ENCODE measurements at regions not wholly inside any gene's neighbourhood (a gene's known extent, or its start where the extent isn't known, plus 50 kb on each side); places are given as distances from the start of the nearest gene placed in this dataset.

- TF ChIP-seq, protein P1, sequence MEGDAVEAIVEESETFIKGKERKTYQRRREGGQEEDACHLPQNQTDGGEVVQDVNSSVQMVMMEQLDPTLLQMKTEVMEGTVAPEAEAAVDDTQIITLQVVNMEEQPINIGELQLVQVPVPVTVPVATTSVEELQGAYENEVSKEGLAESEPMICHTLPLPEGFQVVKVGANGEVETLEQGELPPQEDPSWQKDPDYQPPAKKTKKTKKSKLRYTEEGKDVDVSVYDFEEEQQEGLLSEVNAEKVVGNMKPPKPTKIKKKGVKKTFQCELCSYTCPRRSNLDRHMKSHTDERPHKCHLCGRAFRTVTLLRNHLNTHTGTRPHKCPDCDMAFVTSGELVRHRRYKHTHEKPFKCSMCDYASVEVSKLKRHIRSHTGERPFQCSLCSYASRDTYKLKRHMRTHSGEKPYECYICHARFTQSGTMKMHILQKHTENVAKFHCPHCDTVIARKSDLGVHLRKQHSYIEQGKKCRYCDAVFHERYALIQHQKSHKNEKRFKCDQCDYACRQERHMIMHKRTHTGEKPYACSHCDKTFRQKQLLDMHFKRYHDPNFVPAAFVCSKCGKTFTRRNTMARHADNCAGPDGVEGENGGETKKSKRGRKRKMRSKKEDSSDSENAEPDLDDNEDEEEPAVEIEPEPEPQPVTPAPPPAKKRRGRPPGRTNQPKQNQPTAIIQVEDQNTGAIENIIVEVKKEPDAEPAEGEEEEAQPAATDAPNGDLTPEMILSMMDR (IDR thresholded peaks at IDR 0.05; ENCODE audit: low read depth, low read length, missing control alignments): no peak
- H3K4me3 ChIP-seq (ENCODE audit: low read depth, low read length): no peak overlapping the region
- DNase-seq (ENCODE audit: low read depth): no peak
- in situ Hi-C loops (cut with HindIII; ENCODE audit: low sequenced_read_pairs): no loop called here
Observed at GRCh38 chr3:153343988-153344782, 182.2 kb downstream of the RAP2B start.

DNA sequence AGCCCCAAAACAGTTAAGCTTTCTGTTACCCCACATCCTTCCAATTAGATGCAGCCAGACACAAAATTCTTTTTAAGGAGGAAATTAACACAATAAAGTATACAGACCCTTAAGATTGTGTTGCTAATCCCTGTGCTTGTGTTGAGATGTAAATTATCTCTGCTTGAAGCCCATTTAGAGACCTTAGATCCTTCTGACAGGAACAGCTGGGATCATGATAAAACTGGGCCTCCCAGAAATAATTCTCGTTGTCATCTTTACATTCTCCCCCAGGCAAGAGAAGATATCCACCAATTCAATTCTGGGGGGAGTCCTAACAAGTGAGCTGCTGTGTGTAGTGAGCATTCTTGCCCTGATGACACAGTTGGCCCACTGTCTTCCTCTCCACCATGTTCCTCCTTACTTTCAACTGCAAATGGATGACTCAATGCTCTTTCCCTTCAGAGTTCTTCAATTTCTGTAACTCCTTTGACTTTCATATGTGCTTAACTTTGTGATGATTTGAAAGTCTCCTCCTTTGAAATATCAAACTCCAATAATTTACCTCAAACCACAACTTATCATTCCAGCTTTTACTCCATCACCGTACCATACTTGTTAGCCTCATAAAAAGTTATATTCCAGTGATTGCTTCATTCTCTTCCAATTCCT, 186.6 kb downstream of the RAP2B start:
- no peak overlapping the region for H3K4me3 ChIP-seq (ENCODE audit: low read depth, low read length)
- TF ChIP-seq, protein P1 (IDR thresholded peaks at IDR 0.05; ENCODE audit: low read depth, low read length, missing control alignments): no peak
- in situ Hi-C loops (cut with HindIII; ENCODE audit: low sequenced_read_pairs): no loop called here
- no peak for DNase-seq (ENCODE audit: low read depth)

DNA sequence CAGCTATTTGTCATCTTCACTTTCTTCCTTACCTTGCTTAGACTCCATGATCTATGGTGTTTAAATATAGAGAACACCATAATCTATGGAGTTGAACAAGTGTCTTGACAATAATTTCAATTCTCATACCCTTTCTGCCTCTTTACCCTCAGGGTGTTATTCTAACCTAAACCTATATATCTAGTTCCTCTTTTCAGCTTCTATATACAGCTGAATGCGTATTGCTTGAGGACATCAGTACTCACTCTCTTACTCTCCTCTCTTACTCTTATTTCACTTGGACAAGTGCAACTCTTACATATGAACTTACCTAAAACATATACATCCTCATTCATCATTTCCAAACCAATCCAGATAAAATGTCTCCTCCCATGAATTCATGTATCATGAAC, 187.1 kb downstream of the RAP2B start:
- no peak overlapping the region for H3K4me3 ChIP-seq (ENCODE audit: low read depth, low read length)
- TF ChIP-seq, protein P1 (IDR thresholded peaks at IDR 0.05; ENCODE audit: low read depth, low read length, missing control alignments): no peak
- DNase-seq (ENCODE audit: low read depth): no peak
- in situ Hi-C loops (cut with HindIII; ENCODE audit: low sequenced_read_pairs): no loop called here

DNA sequence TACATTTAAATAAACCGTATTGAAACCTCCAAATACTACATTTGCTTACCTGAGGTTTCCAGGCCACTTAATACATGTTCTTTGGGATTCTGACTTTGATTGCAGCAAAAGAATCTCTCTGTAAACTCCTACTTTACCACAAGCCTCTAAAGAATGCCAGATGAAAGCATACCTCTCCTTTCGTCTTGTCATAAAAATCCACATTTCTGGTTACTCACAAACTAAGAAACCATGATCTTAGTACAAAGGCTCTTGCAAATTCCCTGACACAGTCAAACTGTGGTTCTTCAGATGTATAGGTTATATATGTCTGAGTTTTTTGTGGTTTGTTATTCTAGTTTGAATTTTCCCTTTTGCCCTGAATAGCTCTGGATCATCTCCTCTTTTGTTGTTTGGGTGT, 188.4 kb downstream of the RAP2B start:
- TF ChIP-seq, protein P1 (IDR thresholded peaks at IDR 0.05; ENCODE audit: low read depth, low read length, missing control alignments): no peak
- no peak overlapping the region for H3K4me3 ChIP-seq (ENCODE audit: low read depth, low read length)
- DNase-seq (ENCODE audit: low read depth): peak; percentile 82
- in situ Hi-C loops (cut with HindIII; ENCODE audit: low sequenced_read_pairs): no loop called here

DNA sequence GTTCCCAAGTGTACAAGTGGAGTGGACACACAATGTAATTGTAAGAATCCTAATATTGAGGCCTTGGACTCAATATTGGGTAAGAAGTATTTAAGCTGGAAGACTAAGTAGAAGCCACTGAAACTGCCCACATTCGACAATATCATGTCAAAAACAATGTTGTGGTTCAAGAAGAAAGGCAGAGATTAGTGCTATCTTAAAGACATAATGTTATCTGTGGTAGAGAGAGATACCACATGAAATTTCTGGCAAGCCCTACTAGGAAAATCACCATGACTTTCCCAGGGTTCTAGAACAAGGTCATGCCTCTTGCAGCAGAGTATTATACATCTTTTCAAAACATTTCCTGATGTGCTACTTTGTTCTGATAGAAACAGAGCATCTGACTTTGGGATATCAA, 192.6 kb downstream of the RAP2B start:
- no peak overlapping the region for H3K4me3 ChIP-seq (ENCODE audit: low read depth, low read length)
- DNase-seq (ENCODE audit: low read depth): no peak
- in situ Hi-C loops (cut with HindIII; ENCODE audit: low sequenced_read_pairs): no loop called here
- TF ChIP-seq, protein P1 (IDR thresholded peaks at IDR 0.05; ENCODE audit: low read depth, low read length, missing control alignments): no peak

GRCh38 chr3:153355559-153355958, 193.5 kb downstream of the RAP2B start:
- in situ Hi-C loops (cut with HindIII; ENCODE audit: low sequenced_read_pairs): no loop called here
- TF ChIP-seq, protein P1 (IDR thresholded peaks at IDR 0.05; ENCODE audit: low read depth, low read length, missing control alignments): no peak
- no peak for DNase-seq (ENCODE audit: low read depth)
- H3K4me3 ChIP-seq (ENCODE audit: low read depth, low read length): no peak overlapping the region

All from astrocyte of the cerebellum (primary cell).